CD4-positive, alpha-beta T cell (primary cell): ENCODE measurements at regions not wholly inside any gene's neighbourhood (a gene's known extent, or its start where the extent isn't known, plus 50 kb on each side); places are given as distances from the start of the nearest gene placed in this dataset.
"Not testable (repeated sequence)": the region's sequence is repeated elsewhere in the genome, so short reads cannot be mapped to it uniquely, and the experiment has no call there.

Experiments
- ATAC-seq: fragments of 200-7000 bp; cut with Tn5 transposase; one replicate; pipeline ENCODE4 v1.10.0; 2022; ENCODE audit warnings: mild to moderate bottlenecking; ENCODE audit not compliant: poor library complexity
- CTCF ChIA-PET: fragments of 350-600 bp; sonication (Branson Sonifier 250); formaldehyde crosslinking; loops from one replicate; lab custom pipeline; 2021; ENCODE audit warnings: antibody characterized with exemption, inconsistent platforms; lab: Charles Lee
- POLR2A ChIA-PET: fragments of 350-600 bp; sonication (Branson Sonifier 250); formaldehyde crosslinking; loops from one replicate; lab custom pipeline; 2021; ENCODE audit warnings: antibody characterized with exemption, inconsistent platforms; lab: Charles Lee
- DNase-seq, 14 experiments: peaks; one replicate each; pipeline ENCODE4 v3.0.0-alpha.2; 2013 to 2020; ENCODE audit warnings: mixed read lengths in 2 of 14
- H3K27ac ChIP-seq, 2 donors: one replicate each; pipeline versions ENCODE4 v1.5.1 to v1.7.0; 2013; ENCODE audit warnings: low read length in 2 of 2, low read depth in 1 of 2, mild to moderate bottlenecking in 1 of 2
- H3K27me3 ChIP-seq, 2 experiments: 1 replicate in 1 of 2; 2 replicates in 1 of 2; pipeline versions ENCODE4 v1.6.1 to v1.7.0; 2013; ENCODE audit warnings: low read length in 2 of 2, control low read depth in 1 of 2, mild to moderate bottlenecking in 1 of 2, moderate library complexity in 1 of 2; ENCODE audit not compliant: insufficient read depth in 2 of 2, control insufficient read depth in 1 of 2
- H3K36me3 ChIP-seq: one replicate; pipeline ENCODE4 v1.6.1; 2013; ENCODE audit warnings: low read length, control low read depth; ENCODE audit not compliant: insufficient read depth
- H3K4me1 ChIP-seq: one replicate; pipeline ENCODE4 v1.6.1; 2013; ENCODE audit warnings: low read length, control low read depth; ENCODE audit not compliant: insufficient read depth
- H3K4me3 ChIP-seq: one replicate; pipeline ENCODE4 v1.5.1; 2013; ENCODE audit warnings: mild to moderate bottlenecking, low read length, moderate library complexity
- H3K9me3 ChIP-seq, 2 experiments: 1 replicate in 1 of 2; 2 replicates in 1 of 2; pipeline versions ENCODE4 v1.6.1 to v1.7.0; 2013; ENCODE audit warnings: low read length in 2 of 2, mild to moderate bottlenecking in 2 of 2, control low read depth in 1 of 2, moderate library complexity in 1 of 2; ENCODE audit not compliant: control insufficient read depth in 1 of 2, insufficient read depth in 1 of 2
- H3K27ac Mint-ChIP-seq: one replicate; pipeline ENCODE4 v1.8.0; 2020; ENCODE audit warnings: mixed read lengths
- H3K27me3 Mint-ChIP-seq: one replicate; pipeline ENCODE4 v1.8.0; 2021; ENCODE audit warnings: mixed read lengths
- H3K36me3 Mint-ChIP-seq: one replicate; pipeline ENCODE4 v1.8.0; 2021; ENCODE audit warnings: low read depth, mixed read lengths
- H3K4me1 Mint-ChIP-seq: one replicate; pipeline ENCODE4 v1.8.0; 2021; ENCODE audit warnings: low read depth, mixed read lengths
- H3K4me3 Mint-ChIP-seq: one replicate; pipeline ENCODE4 v1.8.0; 2020; ENCODE audit warnings: mild to moderate bottlenecking, mixed read lengths
- H3K9me3 Mint-ChIP-seq: one replicate; pipeline ENCODE4 v1.8.0; 2020; ENCODE audit warnings: mixed read lengths
- CTCF ChIP-seq: fragments of 200-600 bp; IDR thresholded peaks from one replicate; pipeline ENCODE4 v1.8.0; 2022; ENCODE audit warnings: antibody characterized with exemption, mild to moderate bottlenecking
- intact Hi-C, 2 experiments: fragments of 100-400 bp; cut with DNase I in 1 of 2; cut with micrococcal nuclease in 1 of 2; formaldehyde crosslinking; loops; one replicate each; pipeline versions ENCODE4 v1.15.1 to v1.9.0; 2023 to 2025; cut with DNase I, micrococcal nuclease

- no peak for TF ChIP-seq CTCF
- H3K36me3 ChIP-seq: no peaks in the 10 kb centered on the region
- DNase-seq (no peak), ATAC-seq (no peak)
- POLR2A ChIA-PET: no interaction called here
- Mint-ChIP-seq H3K9me3 (peaks cover 15% of the 10 kb centered on the region), H3K27me3 (no peaks in the 10 kb centered on the region), H3K27ac (no peak overlapping the region), H3K4me1 (no peaks in the 10 kb centered on the region), H3K36me3 (no peaks in the 10 kb centered on the region), H3K4me3 (no peak overlapping the region)
- no peak overlapping the region for H3K27ac ChIP-seq
- no peak overlapping the region for H3K4me3 ChIP-seq
- intact Hi-C loops: no loop called here
- CTCF ChIA-PET: no interaction called here
- no peaks in the 10 kb centered on the region for H3K4me1 ChIP-seq
- H3K27me3 ChIP-seq: no peaks in the 10 kb centered on the region
- H3K9me3 ChIP-seq: peaks cover 7 to 12% of the 10 kb centered on the region in 2 experiments
These were observed 1178.0 kb downstream of the JRKL start for GRCh38 chr11:97567801-97568200.

GRCh38 chr11:97570636-97571035 lies 1180.8 kb downstream of the JRKL start:
- Histone ChIP-seq H3K9me3 (peaks cover 0 to 8% of the 10 kb centered on the region in 2 experiments), H3K27me3 (no peaks in the 10 kb centered on the region), H3K27ac (no peak overlapping the region), H3K36me3 (no peaks in the 10 kb centered on the region), H3K4me1 (no peaks in the 10 kb centered on the region), H3K4me3 (no peak overlapping the region)
- H3K4me3 Mint-ChIP-seq: no peak overlapping the region
- no peak overlapping the region for H3K27ac Mint-ChIP-seq
- DNase-seq (no peak), ATAC-seq (no peak)
- CTCF ChIA-PET: no interaction called here
- POLR2A ChIA-PET: no interaction called here
- no peak for TF ChIP-seq CTCF
- no peaks in the 10 kb centered on the region for H3K27me3 Mint-ChIP-seq
- peaks cover 16% of the 10 kb centered on the region for H3K9me3 Mint-ChIP-seq
- intact Hi-C loops: loop anchor here in 1 of 2 experiments (10.0 kb wide), 1 partner anchor 56 kb away; no protein-coding TSS in a partner anchor
- no peaks in the 10 kb centered on the region for H3K4me1 Mint-ChIP-seq
- no peaks in the 10 kb centered on the region for H3K36me3 Mint-ChIP-seq

GRCh38 chr11:97573771-97574170 lies 1184.0 kb downstream of the JRKL start:
- POLR2A ChIA-PET, H3K9me3 ChIP-seq, H3K36me3 Mint-ChIP-seq, H3K4me3 Mint-ChIP-seq, ATAC-seq, H3K27ac ChIP-seq, H3K27ac Mint-ChIP-seq, H3K36me3 ChIP-seq, H3K4me3 ChIP-seq, DNase-seq, H3K27me3 ChIP-seq, H3K27me3 Mint-ChIP-seq, H3K4me1 ChIP-seq, CTCF ChIA-PET, H3K4me1 Mint-ChIP-seq: not testable (repeated sequence)
- intact Hi-C loops: loop anchor here in 1 of 2 experiments (10.0 kb wide), 1 partner anchor 59 kb away; no protein-coding TSS in a partner anchor
- peaks cover 13% of the 10 kb centered on the region for H3K9me3 Mint-ChIP-seq

GRCh38 chr11:97574976-97575665 lies 1185.3 kb downstream of the JRKL start:
- no peak overlapping the region for H3K4me3 Mint-ChIP-seq
- H3K27me3 Mint-ChIP-seq: no peaks in the 10 kb centered on the region
- Histone ChIP-seq H3K9me3 (peaks cover 0 to 4% of the 10 kb centered on the region in 2 experiments), H3K4me3 (no peak overlapping the region), H3K27me3 (no peaks in the 10 kb centered on the region), H3K36me3 (no peaks in the 10 kb centered on the region), H3K27ac (no peak overlapping the region), H3K4me1 (no peaks in the 10 kb centered on the region)
- CTCF ChIA-PET: no interaction called here
- peaks cover 9% of the 10 kb centered on the region for H3K9me3 Mint-ChIP-seq
- no peaks in the 10 kb centered on the region for H3K36me3 Mint-ChIP-seq
- no peak for ATAC-seq
- POLR2A ChIA-PET: no interaction called here
- no peak overlapping the region for H3K27ac Mint-ChIP-seq
- H3K4me1 Mint-ChIP-seq: no peaks in the 10 kb centered on the region
- intact Hi-C loops: loop anchor here in 1 of 2 experiments (10.0 kb wide), 1 partner anchor 60 kb away; no protein-coding TSS in a partner anchor
- DNase-seq: no peak
- no peak for TF ChIP-seq CTCF
